GM12875 (cell line): ENCODE measurements at regions not wholly inside any gene's neighbourhood (a gene's known extent, or its start where the extent isn't known, plus 50 kb on each side); places are given as distances from the start of the nearest gene placed in this dataset.

ENCODE experiments used
- H3K4me3 ChIP-seq: one replicate; pipeline ENCODE4 v1.5.1; 2011; ENCODE audit warnings: low read depth, low read length, control low read depth
- TF ChIP-seq, protein P1 (sequence below): IDR thresholded peaks from 2 replicates; pipeline ENCODE4 v1.5.1; 2011; ENCODE audit warnings: low read depth, mild to moderate bottlenecking, control low read depth, inconsistent platforms, low read length, moderate library complexity, borderline replicate concordance; ENCODE audit not compliant: insufficient read depth

GRCh38 chr9:80881940-80882339, 807.4 kb downstream of the TLE1 start:
- TF ChIP-seq, protein P1, sequence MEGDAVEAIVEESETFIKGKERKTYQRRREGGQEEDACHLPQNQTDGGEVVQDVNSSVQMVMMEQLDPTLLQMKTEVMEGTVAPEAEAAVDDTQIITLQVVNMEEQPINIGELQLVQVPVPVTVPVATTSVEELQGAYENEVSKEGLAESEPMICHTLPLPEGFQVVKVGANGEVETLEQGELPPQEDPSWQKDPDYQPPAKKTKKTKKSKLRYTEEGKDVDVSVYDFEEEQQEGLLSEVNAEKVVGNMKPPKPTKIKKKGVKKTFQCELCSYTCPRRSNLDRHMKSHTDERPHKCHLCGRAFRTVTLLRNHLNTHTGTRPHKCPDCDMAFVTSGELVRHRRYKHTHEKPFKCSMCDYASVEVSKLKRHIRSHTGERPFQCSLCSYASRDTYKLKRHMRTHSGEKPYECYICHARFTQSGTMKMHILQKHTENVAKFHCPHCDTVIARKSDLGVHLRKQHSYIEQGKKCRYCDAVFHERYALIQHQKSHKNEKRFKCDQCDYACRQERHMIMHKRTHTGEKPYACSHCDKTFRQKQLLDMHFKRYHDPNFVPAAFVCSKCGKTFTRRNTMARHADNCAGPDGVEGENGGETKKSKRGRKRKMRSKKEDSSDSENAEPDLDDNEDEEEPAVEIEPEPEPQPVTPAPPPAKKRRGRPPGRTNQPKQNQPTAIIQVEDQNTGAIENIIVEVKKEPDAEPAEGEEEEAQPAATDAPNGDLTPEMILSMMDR: no peak
- H3K4me3 ChIP-seq: no peak overlapping the region

DNA sequence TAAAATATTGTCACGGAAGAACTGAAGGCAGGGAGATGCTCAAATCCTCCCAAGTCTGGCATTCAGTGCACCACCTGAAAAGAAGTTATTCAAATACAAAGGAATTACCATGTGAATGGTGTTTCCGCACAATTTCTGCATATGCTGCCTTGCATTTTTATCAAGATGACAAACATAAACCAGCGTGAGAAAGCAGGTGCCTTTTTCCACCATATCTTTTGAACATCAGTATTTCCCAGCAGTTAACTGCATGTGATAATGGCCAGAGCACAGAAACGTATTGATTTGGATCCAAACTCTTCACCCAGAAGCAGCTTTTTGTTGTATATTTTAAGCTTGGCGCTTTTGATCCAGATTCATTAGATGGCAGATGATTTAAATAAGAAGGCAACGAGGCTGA, 808.0 kb downstream of the TLE1 start:
- no peak overlapping the region for H3K4me3 ChIP-seq
- TF ChIP-seq, protein P1: no peak

GRCh38 chr9:80878556-80878955, 810.8 kb downstream of the TLE1 start:
- H3K4me3 ChIP-seq: no peak overlapping the region
- TF ChIP-seq, protein P1: no peak

DNA sequence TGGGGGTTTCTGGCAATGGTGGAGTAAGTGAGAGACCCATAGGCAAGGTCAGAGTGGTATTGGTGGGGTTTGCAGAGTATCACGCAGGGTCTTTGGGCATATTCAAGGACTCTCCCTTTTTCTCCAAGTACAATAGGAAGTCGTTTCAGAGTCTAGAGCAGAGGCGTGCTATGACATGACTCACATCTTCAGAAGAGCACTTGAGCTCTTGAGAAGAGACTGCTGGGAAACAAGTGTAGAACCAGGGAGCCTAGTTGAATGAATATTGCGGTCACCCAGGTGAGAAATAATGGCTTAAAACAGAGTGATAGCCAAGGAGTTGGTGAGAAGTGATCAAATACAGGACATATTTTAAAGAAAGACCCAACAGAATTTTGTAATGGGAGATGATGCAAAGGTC, 813.4 kb downstream of the TLE1 start:
- TF ChIP-seq, protein P1: no peak

DNA sequence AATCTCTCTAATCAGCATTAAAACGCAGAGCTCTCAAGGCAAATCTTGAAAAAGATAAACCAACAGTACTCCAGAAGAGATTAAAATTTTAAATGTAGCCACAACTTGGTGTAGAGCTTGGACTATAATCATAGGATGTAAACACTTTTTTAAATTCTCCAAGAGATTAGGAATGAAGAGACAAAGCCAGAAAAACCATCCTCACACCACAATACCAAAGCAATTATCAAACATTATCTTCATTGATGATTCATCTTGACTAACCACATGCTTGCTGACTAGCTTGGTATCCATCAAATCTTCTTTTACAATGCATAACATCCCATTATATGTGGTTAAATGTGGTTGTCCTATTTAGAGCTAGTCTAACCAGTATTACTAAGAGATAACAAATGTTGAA, 815.1 kb downstream of the TLE1 start:
- TF ChIP-seq, protein P1: no peak
- H3K4me3 ChIP-seq: no peak overlapping the region

More for the DNA sequence above, 813.4 kb downstream of the TLE1 start:
- no peak overlapping the region for H3K4me3 ChIP-seq

DNA sequence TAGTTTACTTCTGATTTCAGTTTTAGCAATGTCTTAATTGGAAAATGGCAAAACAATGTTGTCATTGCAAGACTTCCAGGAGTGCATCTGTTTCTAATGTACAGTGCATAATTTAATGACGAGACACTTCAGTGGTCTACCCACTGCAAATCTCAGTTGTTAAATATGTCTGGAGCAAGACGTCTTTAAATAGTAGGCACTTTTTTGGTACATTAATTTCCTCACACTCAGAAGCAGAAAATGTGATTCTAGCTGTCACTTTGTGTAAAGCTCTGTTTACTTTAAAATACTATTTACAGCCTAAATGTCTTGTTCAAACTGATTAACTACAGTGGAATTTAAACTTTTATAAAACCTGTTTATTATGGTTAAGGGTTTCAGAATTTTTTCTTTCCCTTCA, 815.5 kb downstream of the TLE1 start:
- TF ChIP-seq, protein P1: no peak
- H3K4me3 ChIP-seq: no peak overlapping the region

DNA sequence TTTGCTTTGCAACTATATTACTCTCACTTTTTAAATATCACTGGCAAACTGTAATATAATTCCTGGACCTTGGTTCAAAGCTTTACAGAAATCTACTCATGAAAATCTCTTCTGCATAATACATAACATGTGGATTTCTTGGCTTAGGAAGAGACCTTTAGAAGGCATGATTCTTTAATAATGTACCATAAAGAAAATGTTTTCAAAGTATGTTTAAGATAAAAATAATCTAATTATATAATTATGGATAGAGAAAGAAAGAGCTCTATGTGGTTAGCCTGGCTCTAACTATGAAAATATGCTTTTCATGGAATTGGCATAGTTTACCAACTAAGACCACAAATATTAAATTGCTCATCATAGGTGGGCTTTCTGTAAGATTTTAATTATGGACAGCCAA, 817.8 kb downstream of the TLE1 start:
- TF ChIP-seq, protein P1: no peak
- H3K4me3 ChIP-seq: no peak overlapping the region
